GM12878 (cell line): ENCODE measurements at regions not wholly inside any gene's neighbourhood (a gene's known extent, or its start where the extent isn't known, plus 50 kb on each side); places are given as distances from the start of the nearest gene placed in this dataset.
A peak's percentile ranks its signal among the peaks of the same experiment; 100 is the strongest.

ENCODE experiments used
- ATAC-seq: fragments of 200-7000 bp; cut with Tn5 transposase; 3 replicates; pipeline ENCODE4 v1.9.1; 2020; ENCODE audit warnings: mild to moderate bottlenecking, moderate library complexity
- BruUV-seq: library from RNA; stranded (reverse); fragments of 400-500 nt; replicated peaks from 2 replicates; lab custom pipeline; 2021; lab: Mats Ljungman, UMichigan
- CTCF ChIA-PET: fragments of 300-600 bp; sonication (Branson Sonifier 250); formaldehyde crosslinking; extraction: SDS; loops from one replicate; lab custom pipeline; 2021; ENCODE audit warnings: inconsistent platforms; lab: Yijun Ruan, JAX
- POLR2A ChIA-PET: fragments of 350-600 bp; formaldehyde crosslinking; extraction: SDS; loops from one replicate; lab custom pipeline; 2021; ENCODE audit warnings: inconsistent platforms; lab: Charles Lee
- RAD21 ChIA-PET: fragments of 300-600 bp; sonication (Branson Sonifier 250); formaldehyde crosslinking; loops from one replicate; lab custom pipeline; 2023; ENCODE audit warnings: antibody characterized with exemption; ENCODE audit not compliant: unreplicated experiment; lab: Charles Lee
- SMC1A ChIA-PET: fragments of 300-600 bp; sonication (Branson Sonifier 250); formaldehyde crosslinking; loops from one replicate; lab custom pipeline; 2023; ENCODE audit not compliant: unreplicated experiment, uncharacterized antibody; lab: Charles Lee
- DNase-seq: peaks from one replicate; pipeline ENCODE4 v3.0.0-alpha.2; 2011; ENCODE audit warnings: low read depth, low spot score
- FAIRE-seq: peaks from 3 replicates; lab custom pipeline; 2011; peaks lifted over from hg19 to GRCh38; lab: Jason Lieb, UNC
- H2AFZ ChIP-seq: 2 replicates; pipeline ENCODE4 v1.6.0; 2011; ENCODE audit warnings: low read depth, low read length, control low read depth; ENCODE audit not compliant: control insufficient read depth
- H3K27ac ChIP-seq: 2 replicates; pipeline ENCODE4 v1.5.1; 2011; ENCODE audit warnings: control low read depth; ENCODE audit not compliant: control insufficient read depth, insufficient read depth
- H3K27me3 ChIP-seq, 2 experiments: replicated peaks in 1 of 2; 2 replicates each; pipeline versions ENCODE4 v1.6.0 to v1.6.1; 2011; ENCODE audit warnings: low read length in 1 of 2; ENCODE audit not compliant: control insufficient read depth in 2 of 2, insufficient read depth in 2 of 2
- H3K36me3 ChIP-seq, 2 experiments: 2 replicates each; pipeline ENCODE4 v1.5.1; 2011; ENCODE audit warnings: low read length in 1 of 2; ENCODE audit not compliant: control insufficient read depth in 2 of 2, insufficient read depth in 2 of 2
- H3K4me1 ChIP-seq: 2 replicates; pipeline ENCODE4 v1.6.1; 2011; ENCODE audit warnings: mild to moderate bottlenecking, low read length, moderate library complexity, mixed read lengths; ENCODE audit not compliant: control insufficient read depth, insufficient read depth
- H3K4me2 ChIP-seq: 2 replicates; pipeline ENCODE4 v1.6.0; 2011; ENCODE audit warnings: control low read depth; ENCODE audit not compliant: control insufficient read depth, insufficient read depth
- H3K4me3 ChIP-seq: fragments of 200-600 bp; sonication (generic); 2 replicates; pipeline ENCODE4 v1.5.1; 2016
- H3K79me2 ChIP-seq: 2 replicates; pipeline ENCODE4 v1.6.0; 2011; ENCODE audit warnings: low read length; ENCODE audit not compliant: control insufficient read depth, insufficient read depth
- H3K9ac ChIP-seq: 2 replicates; pipeline ENCODE4 v1.8.0; 2011; ENCODE audit warnings: low read length, control low read depth, mixed read lengths; ENCODE audit not compliant: control insufficient read depth, insufficient read depth
- H3K9me3 ChIP-seq: replicated peaks from 3 replicates; pipeline ENCODE4 v1.5.1; 2011; ENCODE audit warnings: mild to moderate bottlenecking, low read length; ENCODE audit not compliant: control insufficient read depth, insufficient read depth
- H4K20me1 ChIP-seq: 2 replicates; pipeline ENCODE4 v1.6.0; 2011; ENCODE audit not compliant: control insufficient read depth, insufficient read depth
- BCL11A ChIP-seq: IDR thresholded peaks from 2 replicates; pipeline ENCODE4 v1.6.1; 2011; ENCODE audit warnings: low read depth, low read length
- CBFB ChIP-seq: IDR thresholded peaks from 2 replicates; pipeline ENCODE4 v1.6.1; 2016; ENCODE audit warnings: antibody characterized with exemption, low read depth
- CREM ChIP-seq: IDR thresholded peaks from 2 replicates; pipeline ENCODE4 v1.6.1; 2014; ENCODE audit warnings: antibody characterized with exemption, low read depth
- E4F1 ChIP-seq: fragments of 450-650 bp; IDR thresholded peaks from 2 replicates; pipeline ENCODE4 v1.6.1; 2018; ENCODE audit warnings: borderline replicate concordance, mild to moderate bottlenecking; ENCODE audit not compliant: partially characterized antibody
- LARP7 ChIP-seq: fragments of 450-650 bp; IDR thresholded peaks from 2 replicates; pipeline ENCODE4 v1.6.1; 2017; ENCODE audit warnings: mild to moderate bottlenecking
- MAX ChIP-seq: IDR thresholded peaks from 2 replicates; pipeline ENCODE4 v1.6.1; 2012; ENCODE audit warnings: low read depth, low read length, improper control_type of control experiment
- MXI1 ChIP-seq: fragments of 150-350 bp; IDR thresholded peaks from 2 replicates; pipeline ENCODE4 v1.6.1; 2011; ENCODE audit warnings: low read depth, mild to moderate bottlenecking, inconsistent platforms, low read length, improper control_type of control experiment
- NFIC ChIP-seq: IDR thresholded peaks from 2 replicates; pipeline ENCODE4 v1.6.1; 2012; ENCODE audit warnings: low read depth, mild to moderate bottlenecking, inconsistent platforms, low read length, moderate library complexity
- NR2C1 ChIP-seq: fragments of 450-650 bp; IDR thresholded peaks from 2 replicates; pipeline ENCODE4 v1.6.1; 2017; ENCODE audit warnings: antibody characterized with exemption, mild to moderate bottlenecking, moderate library complexity
- RCOR1 ChIP-seq: conservative IDR thresholded peaks from 2 replicates; pipeline ENCODE4 v1.6.1; 2012; ENCODE audit warnings: low read depth, low read length, improper control_type of control experiment
- SPI1 ChIP-seq: IDR thresholded peaks from 2 replicates; pipeline ENCODE4 v1.6.1; 2011; ENCODE audit warnings: low read depth, mild to moderate bottlenecking, low read length, moderate library complexity, borderline replicate concordance; ENCODE audit not compliant: insufficient read depth
- SREBF2 ChIP-seq: IDR thresholded peaks from 2 replicates; pipeline ENCODE4 v1.6.1; 2012; ENCODE audit warnings: mild to moderate bottlenecking, low read length
- WGBS: methylation state at CpG from one replicate; pipeline ENCODE4 v1.1.6; 2016; ENCODE audit warnings: low lambda C conversion rate; ENCODE audit not compliant: insufficient replicate concordance, insufficient coverage; ENCODE audit errors: missing lambda C conversion rate; 5-methylcytosine and 5-hydroxymethylcytosine counted together
- in situ Hi-C: fragments of 300-500 bp; cut with MboI; formaldehyde crosslinking; loops from 9 replicates; pipeline ENCODE4 v1.14.3; 2018; ENCODE audit warnings: mixed read lengths
- intact Hi-C: fragments of 100-400 bp; cut with micrococcal nuclease; formaldehyde crosslinking; loops from one replicate; pipeline ENCODE4 v1.14.2; 2022; ENCODE audit not compliant: unreplicated experiment
- TF ChIP-seq, protein P1 (sequence below): fragments of 450-650 bp; IDR thresholded peaks from 2 replicates; pipeline ENCODE4 v1.6.1; 2016; ENCODE audit warnings: mild to moderate bottlenecking
- TF ChIP-seq, protein P2 (sequence below): IDR thresholded peaks from 2 replicates; pipeline ENCODE4 v1.6.1; 2012; ENCODE audit warnings: mild to moderate bottlenecking, low read depth, low read length

- TF ChIP-seq, protein P1, sequence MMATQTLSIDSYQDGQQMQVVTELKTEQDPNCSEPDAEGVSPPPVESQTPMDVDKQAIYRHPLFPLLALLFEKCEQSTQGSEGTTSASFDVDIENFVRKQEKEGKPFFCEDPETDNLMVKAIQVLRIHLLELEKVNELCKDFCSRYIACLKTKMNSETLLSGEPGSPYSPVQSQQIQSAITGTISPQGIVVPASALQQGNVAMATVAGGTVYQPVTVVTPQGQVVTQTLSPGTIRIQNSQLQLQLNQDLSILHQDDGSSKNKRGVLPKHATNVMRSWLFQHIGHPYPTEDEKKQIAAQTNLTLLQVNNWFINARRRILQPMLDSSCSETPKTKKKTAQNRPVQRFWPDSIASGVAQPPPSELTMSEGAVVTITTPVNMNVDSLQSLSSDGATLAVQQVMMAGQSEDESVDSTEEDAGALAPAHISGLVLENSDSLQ = 0 out of 2 replicates have a peak, but pooled peaks have one; percentile 5
- 0 out of 2 replicates have a peak, but pooled peaks have one; percentile 40 for TF ChIP-seq NFIC
- TF ChIP-seq E4F1 = no peak
- 0 out of 2 replicates have a peak, but pooled peaks have one; percentile 52 for TF ChIP-seq CREM
Measured at GRCh38 chr2:111632661-111633060, 251.3 kb downstream of the ANAPC1 start (continued).

GRCh38 chr2:111633189-111633588 lies 250.8 kb downstream of the ANAPC1 start:
- Histone ChIP-seq H3K36me3 (no peaks in the 10 kb centered on the region), H3K4me2 (no peak overlapping the region), H3K79me2 (no peaks in the 10 kb centered on the region), H3K4me3 (no peak overlapping the region), H2AFZ (no peak overlapping the region), H3K9ac (no peak overlapping the region), H4K20me1 (no peaks in the 10 kb centered on the region), H3K27ac (no peak overlapping the region), H3K4me1 (no peaks in the 10 kb centered on the region), H3K9me3 (peaks cover 2% of the 10 kb centered on the region; the same call in 2 of the 3 replicates), H3K27me3 (peaks cover 0 to 2% of the 10 kb centered on the region in 2 experiments; a peak in 2 of 4 replicates)
- FAIRE-seq = no peak
- intact Hi-C loops = no loop called here
- no TSS peak for BruUV-seq
- DNase-seq = no peak
- ATAC-seq = no peak
- WGBS = 67% methylated on average over 2 of the region's 2 CpGs
- POLR2A ChIA-PET = no interaction called here
- RAD21 ChIA-PET = no interaction called here
- in situ Hi-C loops = no loop called here
- SMC1A ChIA-PET = no interaction called here
- CTCF ChIA-PET = no interaction called here
- no peak for TF ChIP-seq BCL11A
- TF ChIP-seq, protein P2, sequence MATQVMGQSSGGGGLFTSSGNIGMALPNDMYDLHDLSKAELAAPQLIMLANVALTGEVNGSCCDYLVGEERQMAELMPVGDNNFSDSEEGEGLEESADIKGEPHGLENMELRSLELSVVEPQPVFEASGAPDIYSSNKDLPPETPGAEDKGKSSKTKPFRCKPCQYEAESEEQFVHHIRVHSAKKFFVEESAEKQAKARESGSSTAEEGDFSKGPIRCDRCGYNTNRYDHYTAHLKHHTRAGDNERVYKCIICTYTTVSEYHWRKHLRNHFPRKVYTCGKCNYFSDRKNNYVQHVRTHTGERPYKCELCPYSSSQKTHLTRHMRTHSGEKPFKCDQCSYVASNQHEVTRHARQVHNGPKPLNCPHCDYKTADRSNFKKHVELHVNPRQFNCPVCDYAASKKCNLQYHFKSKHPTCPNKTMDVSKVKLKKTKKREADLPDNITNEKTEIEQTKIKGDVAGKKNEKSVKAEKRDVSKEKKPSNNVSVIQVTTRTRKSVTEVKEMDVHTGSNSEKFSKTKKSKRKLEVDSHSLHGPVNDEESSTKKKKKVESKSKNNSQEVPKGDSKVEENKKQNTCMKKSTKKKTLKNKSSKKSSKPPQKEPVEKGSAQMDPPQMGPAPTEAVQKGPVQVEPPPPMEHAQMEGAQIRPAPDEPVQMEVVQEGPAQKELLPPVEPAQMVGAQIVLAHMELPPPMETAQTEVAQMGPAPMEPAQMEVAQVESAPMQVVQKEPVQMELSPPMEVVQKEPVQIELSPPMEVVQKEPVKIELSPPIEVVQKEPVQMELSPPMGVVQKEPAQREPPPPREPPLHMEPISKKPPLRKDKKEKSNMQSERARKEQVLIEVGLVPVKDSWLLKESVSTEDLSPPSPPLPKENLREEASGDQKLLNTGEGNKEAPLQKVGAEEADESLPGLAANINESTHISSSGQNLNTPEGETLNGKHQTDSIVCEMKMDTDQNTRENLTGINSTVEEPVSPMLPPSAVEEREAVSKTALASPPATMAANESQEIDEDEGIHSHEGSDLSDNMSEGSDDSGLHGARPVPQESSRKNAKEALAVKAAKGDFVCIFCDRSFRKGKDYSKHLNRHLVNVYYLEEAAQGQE = no peak
- no peak for TF ChIP-seq MXI1
- no peak for TF ChIP-seq MAX
- TF ChIP-seq RCOR1 = no peak
- TF ChIP-seq CBFB = no peak
- TF ChIP-seq SREBF2 = no peak
- no peak for TF ChIP-seq NR2C1
- no peak for TF ChIP-seq LARP7
- TF ChIP-seq SPI1 = no peak
